SK-N-MC (cell line): ENCODE measurements at regions not wholly inside any gene's neighbourhood (a gene's known extent, or its start where the extent isn't known, plus 50 kb on each side); places are given as distances from the start of the nearest gene placed in this dataset.

Source experiments
- EZH2 ChIP-seq: fragments of 200-600 bp; sonication (generic); IDR thresholded peaks from one replicate; pipeline ENCODE4 v1.6.1; 2017; ENCODE audit warnings: antibody characterized with exemption
- POLR2AphosphoS5 ChIP-seq: IDR thresholded peaks from 2 replicates; pipeline ENCODE4 v1.6.1; 2012; ENCODE audit warnings: mild to moderate bottlenecking, low read depth, low read length, borderline replicate concordance

GRCh38 chr20:60750909-60751308, 501.2 kb upstream of the CDH4 start:
- TF ChIP-seq EZH2 (no peak), POLR2AphosphoS5 (no peak)
